ENCODE measurements at regions not wholly inside any gene's neighbourhood (a gene's known extent, or its start where the extent isn't known, plus 50 kb on each side); places are given as distances from the start of the nearest gene placed in this dataset.
A peak's percentile ranks its signal among the peaks of the same experiment; 100 is the strongest.

GRCh38 chr13:88196106-88196505 is 524.9 kb downstream of the SLITRK5 start:
- Histone ChIP-seq H2AFZ (no peak overlapping the region), H3K4me1 (ENCODE audit: insufficient read depth) (no peaks in the 10 kb centered on the region), H3K9me2 (ENCODE audit: insufficient read depth) (0 out of 2 replicates have a peak, but pooled peaks cover 4% of the 10 kb centered on the region), H3K4me2 (no peak overlapping the region), H3K27ac (ENCODE audit: low read depth) (no peak overlapping the region), H3K27me3 (ENCODE audit: insufficient read depth) (no peaks in the 10 kb centered on the region), H3F3A (replicated peaks; ENCODE audit: low read depth) (no peaks in the 10 kb centered on the region), H3K79me2 (replicated peaks; ENCODE audit: insufficient read depth) (no peaks in the 10 kb centered on the region), H4K20me1 (replicated peaks; ENCODE audit: insufficient read depth) (no peaks in the 10 kb centered on the region), H3K36me3 (ENCODE audit: insufficient read depth) (no peaks in the 10 kb centered on the region), H3K4me3 (no peak overlapping the region)
- no peak for DNase-seq (ENCODE audit: low spot score)
- H3K36me3 Mint-ChIP-seq (ENCODE audit: low read depth) = peaks cover 18% of the 10 kb centered on the region
- TF ChIP-seq REST (IDR thresholded peaks at IDR 0.05; ENCODE audit: unreplicated experiment) = no peak
- no peak for TF ChIP-seq ZNF462 (CRISPR knock-in tag; IDR thresholded peaks at IDR 0.05)
- no peak for TF ChIP-seq CREB1 (CRISPR knock-in tag; IDR thresholded peaks at IDR 0.05; ENCODE audit: low read depth)
- peak in 1 of 2 experiments; percentile 40; a peak in 3 of 4 replicates for TF ChIP-seq CTCF (conservative IDR thresholded peaks at IDR 0.05; ENCODE audit: low read depth in 2 of 2)
- no peak for TF ChIP-seq JUNB (IDR thresholded peaks at IDR 0.05; ENCODE audit: unreplicated experiment)
- no peaks in the 10 kb centered on the region for H3K27me3 Mint-ChIP-seq (ENCODE audit: insufficient read depth, low read depth, poor library complexity)
- ATAC-seq = no peak
- no peaks in the 10 kb centered on the region for H3K4me1 Mint-ChIP-seq
- peaks cover 25% of the 10 kb centered on the region; the same call in 2 of the 3 replicates for H3K9me3 Mint-ChIP-seq
- no peak overlapping the region for H3K27ac Mint-ChIP-seq
- no peak overlapping the region for H3K4me3 Mint-ChIP-seq

All from GM23338 (cell line).